ENCODE measurements at regions not wholly inside any gene's neighbourhood (a gene's known extent, or its start where the extent isn't known, plus 50 kb on each side); places are given as distances from the start of the nearest gene placed in this dataset.

DNA sequence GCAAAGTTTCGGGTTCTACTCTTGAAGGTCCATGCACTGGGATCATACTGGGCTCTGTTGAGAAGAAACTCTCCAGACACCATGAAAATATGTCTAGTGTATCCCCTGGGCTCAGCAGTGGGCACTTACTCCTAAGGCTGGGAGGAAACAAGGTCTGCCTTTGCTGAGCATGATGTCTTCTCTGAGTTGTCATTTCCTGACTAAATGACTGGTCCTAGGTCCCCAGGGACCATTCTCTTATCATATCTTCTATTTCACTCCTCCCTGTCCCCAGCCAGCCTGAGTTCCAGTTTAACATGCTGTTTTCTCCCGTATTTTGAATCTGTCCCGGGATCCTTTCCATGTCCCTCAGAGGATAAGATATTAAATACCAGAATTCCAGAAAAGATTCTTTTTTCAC, 225.4 kb downstream of the MTRR start:
- ATAC-seq (no peak), DNase-seq (no peak)
- no peaks in the 10 kb centered on the region for H3K4me1 ChIP-seq
- TF ChIP-seq, protein P1, sequence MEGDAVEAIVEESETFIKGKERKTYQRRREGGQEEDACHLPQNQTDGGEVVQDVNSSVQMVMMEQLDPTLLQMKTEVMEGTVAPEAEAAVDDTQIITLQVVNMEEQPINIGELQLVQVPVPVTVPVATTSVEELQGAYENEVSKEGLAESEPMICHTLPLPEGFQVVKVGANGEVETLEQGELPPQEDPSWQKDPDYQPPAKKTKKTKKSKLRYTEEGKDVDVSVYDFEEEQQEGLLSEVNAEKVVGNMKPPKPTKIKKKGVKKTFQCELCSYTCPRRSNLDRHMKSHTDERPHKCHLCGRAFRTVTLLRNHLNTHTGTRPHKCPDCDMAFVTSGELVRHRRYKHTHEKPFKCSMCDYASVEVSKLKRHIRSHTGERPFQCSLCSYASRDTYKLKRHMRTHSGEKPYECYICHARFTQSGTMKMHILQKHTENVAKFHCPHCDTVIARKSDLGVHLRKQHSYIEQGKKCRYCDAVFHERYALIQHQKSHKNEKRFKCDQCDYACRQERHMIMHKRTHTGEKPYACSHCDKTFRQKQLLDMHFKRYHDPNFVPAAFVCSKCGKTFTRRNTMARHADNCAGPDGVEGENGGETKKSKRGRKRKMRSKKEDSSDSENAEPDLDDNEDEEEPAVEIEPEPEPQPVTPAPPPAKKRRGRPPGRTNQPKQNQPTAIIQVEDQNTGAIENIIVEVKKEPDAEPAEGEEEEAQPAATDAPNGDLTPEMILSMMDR (IDR thresholded peaks at IDR 0.05) = no peak
- no peaks in the 10 kb centered on the region for H3K36me3 ChIP-seq
- H3K9me3 ChIP-seq = peaks cover 0 to 4% of the 10 kb centered on the region in 2 donors
- H3K4me3 ChIP-seq = no peak overlapping the region
- H3K27me3 ChIP-seq = no peaks in the 10 kb centered on the region
- intact Hi-C loops (cut with DNase I) = no loop called here
- no peak overlapping the region for H3K27ac ChIP-seq

DNA sequence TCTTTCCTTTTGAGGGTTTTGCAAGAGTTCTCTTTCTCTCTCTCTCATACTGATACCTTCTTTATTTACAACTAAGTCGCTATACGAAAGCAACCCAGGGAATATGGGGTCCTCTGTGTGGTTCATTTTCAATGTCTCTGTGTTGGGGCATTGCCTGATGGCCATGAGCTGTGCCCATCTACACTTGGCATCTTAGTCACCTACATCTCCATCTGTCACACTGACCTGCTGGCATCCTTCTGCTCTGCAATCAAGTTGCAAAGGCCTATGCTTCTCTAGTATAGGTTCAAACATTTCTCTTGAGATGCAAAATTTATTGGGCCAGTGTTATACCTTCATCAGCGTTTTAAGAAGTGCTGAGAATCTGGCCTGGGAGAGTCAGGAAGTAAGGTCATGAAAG, 228.2 kb downstream of the MTRR start:
- no peak for ATAC-seq
- Histone ChIP-seq H3K9me3 (peaks cover 0 to 8% of the 10 kb centered on the region in 2 donors), H3K36me3 (no peaks in the 10 kb centered on the region), H3K27me3 (no peaks in the 10 kb centered on the region), H3K27ac (no peak overlapping the region), H3K4me1 (no peaks in the 10 kb centered on the region), H3K4me3 (no peak overlapping the region)
- TF ChIP-seq, protein P1 (IDR thresholded peaks at IDR 0.05) = no peak
- DNase-seq = no peak
- intact Hi-C loops (cut with DNase I) = no loop called here

DNA sequence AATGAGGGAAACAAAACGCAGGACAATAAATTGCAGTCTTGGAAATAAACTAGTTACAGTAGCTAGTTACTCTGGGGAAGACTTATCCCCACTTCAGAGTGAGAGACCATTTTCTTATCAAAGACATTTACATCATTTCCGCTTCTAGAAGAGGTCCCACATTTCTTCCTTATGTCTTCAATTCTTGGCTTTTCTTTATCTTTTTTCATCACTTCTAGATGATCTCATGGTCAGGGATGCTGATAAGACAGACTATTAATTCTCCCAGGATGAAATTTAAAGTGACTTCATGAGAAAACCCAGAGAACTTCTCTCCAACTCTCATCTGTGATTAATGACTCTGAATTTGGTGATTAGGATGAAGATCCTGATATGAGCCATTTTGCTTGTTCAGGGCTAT, 229.1 kb downstream of the MTRR start:
- TF ChIP-seq, protein P1 (IDR thresholded peaks at IDR 0.05) = no peak
- H3K36me3 ChIP-seq = no peaks in the 10 kb centered on the region
- no peak overlapping the region for H3K4me3 ChIP-seq
- H3K9me3 ChIP-seq = peaks cover 0 to 8% of the 10 kb centered on the region in 2 donors
- no peaks in the 10 kb centered on the region for H3K27me3 ChIP-seq
- DNase-seq = no peak
- no peak for ATAC-seq
- no peaks in the 10 kb centered on the region for H3K4me1 ChIP-seq
- intact Hi-C loops (cut with DNase I) = no loop called here
- H3K27ac ChIP-seq = no peak overlapping the region

DNA sequence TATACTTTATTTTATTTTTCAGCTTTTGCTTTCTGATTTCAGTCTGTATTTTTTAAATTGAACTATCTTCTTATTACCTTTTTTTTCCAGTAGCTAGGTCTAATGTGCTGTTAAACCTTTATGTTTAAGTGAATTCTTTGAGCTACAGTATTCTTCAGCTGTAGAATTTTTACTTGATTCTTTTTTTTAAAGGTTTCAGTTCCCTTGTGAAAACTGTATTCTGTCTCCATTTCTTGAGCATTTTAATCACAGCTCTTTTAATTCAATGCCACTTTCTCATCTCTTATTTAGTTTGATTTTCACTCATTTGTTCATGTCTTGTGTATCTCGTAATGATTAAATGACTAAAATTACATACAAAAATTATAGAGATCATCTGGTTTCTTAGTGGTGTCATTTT, 233.8 kb downstream of the MTRR start:
- Histone ChIP-seq H3K36me3 (no peaks in the 10 kb centered on the region), H3K27ac (no peak overlapping the region), H3K4me3 (no peak overlapping the region), H3K9me3 (peaks cover 0 to 6% of the 10 kb centered on the region in 2 donors), H3K4me1 (no peaks in the 10 kb centered on the region), H3K27me3 (no peaks in the 10 kb centered on the region)
- intact Hi-C loops (cut with DNase I) = no loop called here
- DNase-seq (no peak), ATAC-seq (no peak)
- TF ChIP-seq, protein P1 (IDR thresholded peaks at IDR 0.05) = no peak

DNA sequence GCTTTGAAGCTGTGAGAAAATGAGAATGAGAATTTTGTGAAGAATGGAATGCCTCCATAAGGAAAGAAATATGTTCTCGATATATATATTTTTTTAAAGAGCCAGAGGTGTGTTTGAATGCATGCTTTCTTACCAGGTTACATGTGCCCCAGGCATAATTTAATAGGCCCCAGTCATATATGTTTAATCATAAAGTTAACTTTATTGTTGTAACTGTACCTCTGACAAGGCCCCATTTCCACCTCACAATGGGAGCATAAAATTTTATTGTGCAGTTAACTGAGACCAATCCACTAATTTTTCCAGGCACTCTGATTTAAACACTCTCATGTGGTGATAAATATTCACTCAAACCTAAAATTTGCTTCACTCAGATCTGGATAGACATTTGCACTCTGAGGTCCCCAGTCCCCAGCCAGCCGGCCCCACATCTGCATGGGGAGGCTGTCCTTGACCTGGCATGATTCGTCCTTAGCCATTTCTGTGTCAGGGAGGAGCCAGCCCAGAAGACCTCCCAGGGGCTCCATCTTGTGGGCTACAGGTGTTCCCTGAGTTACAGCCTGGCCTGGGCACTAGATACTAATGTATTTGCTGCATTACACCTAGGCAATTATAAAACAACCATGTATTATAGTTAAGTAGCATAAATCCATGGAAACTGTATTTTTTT, 245.8 kb downstream of the MTRR start:
- H3K27ac ChIP-seq = no peak overlapping the region
- intact Hi-C loops (cut with DNase I) = no loop called here
- ATAC-seq = no peak
- no peaks in the 10 kb centered on the region for H3K27me3 ChIP-seq
- no peaks in the 10 kb centered on the region for H3K36me3 ChIP-seq
- TF ChIP-seq, protein P1 (IDR thresholded peaks at IDR 0.05) = no peak
- no peak for DNase-seq
- H3K4me1 ChIP-seq = no peaks in the 10 kb centered on the region
- no peak overlapping the region for H3K4me3 ChIP-seq
- H3K9me3 ChIP-seq = no peaks in the 10 kb centered on the region

All from left lung (tissue), 4 donors.